Liver (tissue), 3 donors: ENCODE measurements at regions not wholly inside any gene's neighbourhood (a gene's known extent, or its start where the extent isn't known, plus 50 kb on each side); places are given as distances from the start of the nearest gene placed in this dataset.

Experiments
- HNF4A ChIP-seq, 2 donors: conservative IDR thresholded peaks; 2 replicates each; pipeline ENCODE4 v1.6.1; 2016; ENCODE audit warnings: antibody characterized with exemption in 2 of 2, mild to moderate bottlenecking in 2 of 2
- TF ChIP-seq, protein P1 (sequence below): fragments of 150-350 bp; IDR thresholded peaks from 2 replicates; pipeline ENCODE4 v1.5.1; 2017; ENCODE audit warnings: improper control_type of control experiment, low read depth, low read length; ENCODE audit not compliant: missing input control
- donor health status: healthy.
- donor health status: healthy.

DNA sequence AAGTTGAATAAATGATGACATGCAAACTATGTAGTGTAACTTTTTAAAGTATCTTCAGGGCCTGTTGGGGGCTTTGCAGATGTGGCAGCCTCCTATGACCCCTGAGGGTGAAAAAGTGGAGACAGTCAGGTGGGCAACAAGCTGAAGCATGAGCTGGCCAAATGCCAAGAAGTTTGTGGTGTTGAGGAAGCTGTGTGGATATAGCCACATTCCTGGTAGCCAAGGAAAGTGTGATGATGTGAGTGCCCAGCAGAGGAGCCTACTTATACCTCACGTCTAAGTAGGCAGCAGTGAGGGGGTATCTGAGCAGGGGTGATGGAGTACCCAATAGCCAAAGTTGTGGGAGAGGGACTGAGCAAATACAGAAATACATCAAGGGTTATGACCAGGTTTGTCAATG lies 621.2 kb upstream of the CDH6 start:
- TF ChIP-seq, protein P1, sequence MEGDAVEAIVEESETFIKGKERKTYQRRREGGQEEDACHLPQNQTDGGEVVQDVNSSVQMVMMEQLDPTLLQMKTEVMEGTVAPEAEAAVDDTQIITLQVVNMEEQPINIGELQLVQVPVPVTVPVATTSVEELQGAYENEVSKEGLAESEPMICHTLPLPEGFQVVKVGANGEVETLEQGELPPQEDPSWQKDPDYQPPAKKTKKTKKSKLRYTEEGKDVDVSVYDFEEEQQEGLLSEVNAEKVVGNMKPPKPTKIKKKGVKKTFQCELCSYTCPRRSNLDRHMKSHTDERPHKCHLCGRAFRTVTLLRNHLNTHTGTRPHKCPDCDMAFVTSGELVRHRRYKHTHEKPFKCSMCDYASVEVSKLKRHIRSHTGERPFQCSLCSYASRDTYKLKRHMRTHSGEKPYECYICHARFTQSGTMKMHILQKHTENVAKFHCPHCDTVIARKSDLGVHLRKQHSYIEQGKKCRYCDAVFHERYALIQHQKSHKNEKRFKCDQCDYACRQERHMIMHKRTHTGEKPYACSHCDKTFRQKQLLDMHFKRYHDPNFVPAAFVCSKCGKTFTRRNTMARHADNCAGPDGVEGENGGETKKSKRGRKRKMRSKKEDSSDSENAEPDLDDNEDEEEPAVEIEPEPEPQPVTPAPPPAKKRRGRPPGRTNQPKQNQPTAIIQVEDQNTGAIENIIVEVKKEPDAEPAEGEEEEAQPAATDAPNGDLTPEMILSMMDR, result no peak
- TF ChIP-seq HNF4A (conservative IDR thresholded peaks at IDR 0.05), result no peak
